ENCODE measurements at regions not wholly inside any gene's neighbourhood (a gene's known extent, or its start where the extent isn't known, plus 50 kb on each side); places are given as distances from the start of the nearest gene placed in this dataset.

DNA sequence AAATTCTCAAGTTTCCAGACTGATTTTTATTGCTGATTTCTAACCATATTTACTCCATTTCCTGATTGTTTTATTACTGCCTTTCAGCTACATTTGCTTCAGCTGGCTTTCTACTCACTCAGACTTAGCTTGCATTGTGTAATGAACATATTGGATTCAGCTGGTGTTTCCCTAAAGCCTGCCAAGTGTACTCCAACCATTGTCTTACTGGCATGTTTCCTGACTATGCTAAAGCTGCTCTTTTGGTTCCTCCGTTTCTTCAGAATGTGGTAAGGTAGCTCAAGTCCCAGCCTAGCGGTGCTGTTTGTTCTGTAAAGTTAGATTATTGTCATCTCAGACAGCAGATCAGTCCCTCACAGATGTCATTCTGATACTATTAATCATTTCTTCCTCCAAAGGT is 53.1 kb upstream of the GLRA2 start:
- Histone ChIP-seq H3K27me3 (no peaks in the 10 kb centered on the region), H3K36me3 (no peaks in the 10 kb centered on the region), H3K27ac (peak overlapping the region in 1 of 4 donors; percentile 7), H3K9me3 (no peaks in the 10 kb centered on the region), H3K4me1 (peaks cover 0 to 6% (median 0%) of the 10 kb centered on the region in 4 donors), H3K4me3 (no peak overlapping the region)
- peak in 1 of 2 donors; percentile 4 for DNase-seq (ENCODE audit: low spot score in 2 of 2)
- TF ChIP-seq POLR2A (IDR thresholded peaks at IDR 0.05) (no peak), EP300 (IDR thresholded peaks at IDR 0.05) (no peak)
- TF ChIP-seq, protein P1, sequence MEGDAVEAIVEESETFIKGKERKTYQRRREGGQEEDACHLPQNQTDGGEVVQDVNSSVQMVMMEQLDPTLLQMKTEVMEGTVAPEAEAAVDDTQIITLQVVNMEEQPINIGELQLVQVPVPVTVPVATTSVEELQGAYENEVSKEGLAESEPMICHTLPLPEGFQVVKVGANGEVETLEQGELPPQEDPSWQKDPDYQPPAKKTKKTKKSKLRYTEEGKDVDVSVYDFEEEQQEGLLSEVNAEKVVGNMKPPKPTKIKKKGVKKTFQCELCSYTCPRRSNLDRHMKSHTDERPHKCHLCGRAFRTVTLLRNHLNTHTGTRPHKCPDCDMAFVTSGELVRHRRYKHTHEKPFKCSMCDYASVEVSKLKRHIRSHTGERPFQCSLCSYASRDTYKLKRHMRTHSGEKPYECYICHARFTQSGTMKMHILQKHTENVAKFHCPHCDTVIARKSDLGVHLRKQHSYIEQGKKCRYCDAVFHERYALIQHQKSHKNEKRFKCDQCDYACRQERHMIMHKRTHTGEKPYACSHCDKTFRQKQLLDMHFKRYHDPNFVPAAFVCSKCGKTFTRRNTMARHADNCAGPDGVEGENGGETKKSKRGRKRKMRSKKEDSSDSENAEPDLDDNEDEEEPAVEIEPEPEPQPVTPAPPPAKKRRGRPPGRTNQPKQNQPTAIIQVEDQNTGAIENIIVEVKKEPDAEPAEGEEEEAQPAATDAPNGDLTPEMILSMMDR (IDR thresholded peaks at IDR 0.05) = no peak
- 10 to 20% methylated on average over 2 of the region's 2 CpGs for WGBS, 2 donors

GRCh38 chrX:14449773-14450172 is 79.6 kb upstream of the GLRA2 start:
- Histone ChIP-seq H3K36me3 (no peaks in the 10 kb centered on the region), H3K4me3 (no peak overlapping the region), H3K4me1 (no peaks in the 10 kb centered on the region), H3K9me3 (no peaks in the 10 kb centered on the region), H3K27me3 (no peaks in the 10 kb centered on the region), H3K27ac (no peak overlapping the region)
- DNase-seq (ENCODE audit: low spot score in 2 of 2) = no peak
- TF ChIP-seq, protein P1 (IDR thresholded peaks at IDR 0.05) = no peak
- TF ChIP-seq EP300 (IDR thresholded peaks at IDR 0.05) (no peak), POLR2A (IDR thresholded peaks at IDR 0.05) (no peak)
- 74 to 100% methylated on average over 2 of the region's 2 CpGs for WGBS, 2 donors

- TF ChIP-seq, protein P1 (IDR thresholded peaks at IDR 0.05) = no peak
- TF ChIP-seq POLR2A (IDR thresholded peaks at IDR 0.05) (no peak), EP300 (IDR thresholded peaks at IDR 0.05) (no peak)
- no peaks in the 10 kb centered on the region for H3K27me3 ChIP-seq
- WGBS, 2 donors = 84 to 91% methylated on average over 9 of the region's 9 CpGs
- H3K4me1 ChIP-seq = no peaks in the 10 kb centered on the region
- no peaks in the 10 kb centered on the region for H3K36me3 ChIP-seq
- no peaks in the 10 kb centered on the region for H3K9me3 ChIP-seq
- H3K27ac ChIP-seq = no peak overlapping the region
- H3K4me3 ChIP-seq = no peak overlapping the region
- DNase-seq (ENCODE audit: low spot score in 2 of 2) = no peak
Measured at GRCh38 chrX:14448406-14448805, 80.9 kb upstream of the GLRA2 start.

GRCh38 chrX:14440106-14440505 is 89.2 kb upstream of the GLRA2 start:
- Histone ChIP-seq H3K4me3 (no peak overlapping the region), H3K4me1 (no peaks in the 10 kb centered on the region), H3K27ac (no peak overlapping the region), H3K9me3 (no peaks in the 10 kb centered on the region), H3K36me3 (no peaks in the 10 kb centered on the region), H3K27me3 (no peaks in the 10 kb centered on the region)
- DNase-seq (ENCODE audit: low spot score in 2 of 2) = no peak
- 87 to 95% methylated on average over 1 of the region's 1 CpG for WGBS, 2 donors
- TF ChIP-seq EP300 (IDR thresholded peaks at IDR 0.05) (no peak), POLR2A (IDR thresholded peaks at IDR 0.05) (no peak)
- TF ChIP-seq, protein P1 (IDR thresholded peaks at IDR 0.05) = no peak

DNA sequence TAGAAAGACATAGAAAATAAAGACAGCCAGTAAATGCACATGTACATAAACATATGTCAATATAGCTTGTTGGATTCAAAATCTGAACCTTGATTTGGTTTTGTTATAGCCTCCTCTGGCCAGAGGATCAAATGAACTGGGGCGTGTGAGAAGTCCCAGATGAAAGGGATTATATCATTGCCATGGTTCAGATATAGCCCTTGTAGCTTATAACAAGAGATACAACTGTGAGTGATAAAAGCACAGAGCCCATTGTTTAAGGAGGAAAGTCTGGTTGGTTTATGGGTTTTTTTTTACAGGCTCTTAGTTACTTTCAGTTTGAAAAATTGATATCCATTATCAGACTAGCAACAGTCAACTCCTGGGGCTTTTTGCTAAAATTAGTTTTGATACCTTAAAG is 101.7 kb upstream of the GLRA2 start:
- H3K27me3 ChIP-seq = no peaks in the 10 kb centered on the region
- H3K9me3 ChIP-seq = no peaks in the 10 kb centered on the region
- no peak overlapping the region for H3K4me3 ChIP-seq
- 62 to 71% methylated on average over 1 of the region's 1 CpG for WGBS, 2 donors
- TF ChIP-seq POLR2A (IDR thresholded peaks at IDR 0.05) (no peak), EP300 (IDR thresholded peaks at IDR 0.05) (no peak)
- TF ChIP-seq, protein P1 (IDR thresholded peaks at IDR 0.05) = no peak
- H3K27ac ChIP-seq = no peak overlapping the region
- no peaks in the 10 kb centered on the region for H3K4me1 ChIP-seq
- H3K36me3 ChIP-seq = no peaks in the 10 kb centered on the region
- no peak for DNase-seq (ENCODE audit: low spot score in 2 of 2)
